Sciatic nerve (tissue), 2 donors: ENCODE measurements at regions not wholly inside any gene's neighbourhood (a gene's known extent, or its start where the extent isn't known, plus 50 kb on each side); places are given as distances from the start of the nearest gene placed in this dataset.
"Not testable (repeated sequence)": the region's sequence is repeated elsewhere in the genome, so short reads cannot be mapped to it uniquely, and the experiment has no call there.

ENCODE experiments used
- ATAC-seq: fragments of 200-7000 bp; cut with Tn5 transposase; one replicate; pipeline ENCODE4 v1.9.1; 2020; ENCODE audit warnings: mild to moderate bottlenecking, moderate library complexity
- DNase-seq: peaks from one replicate; pipeline ENCODE4 v3.0.0-alpha.2; 2020; ENCODE audit warnings: low spot score
- intact Hi-C: fragments of 100-400 bp; cut with DNase I; formaldehyde crosslinking; loops from one replicate; pipeline ENCODE4 v1.14.2; 2022
- donor health status: DM: no; HTN: no; CAD: no.
- donor health status: DM: no; HTN: no; CAD: no.

DNA sequence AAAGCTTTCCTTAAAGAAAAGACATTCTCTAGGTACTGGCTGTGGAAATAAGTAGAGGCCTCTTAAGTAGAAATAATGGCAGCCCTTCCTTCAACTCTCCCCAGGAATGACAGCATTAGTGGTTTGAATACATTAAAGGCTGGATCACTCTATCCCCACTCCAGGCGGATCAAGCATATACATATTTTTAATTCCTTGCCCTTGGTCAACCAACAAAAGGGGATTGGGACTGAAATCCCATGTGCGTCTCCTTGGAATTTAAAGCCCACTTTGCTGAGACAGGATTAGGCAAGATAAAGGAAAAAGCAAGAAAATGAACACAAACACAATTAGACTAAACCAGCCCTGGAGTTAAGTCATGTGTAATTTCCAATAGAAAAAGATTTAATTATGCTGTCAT is 391.3 kb downstream of the PPP1R2C start:
- DNase-seq: no peak
- ATAC-seq: no peak
- intact Hi-C loops: no loop called here

DNA sequence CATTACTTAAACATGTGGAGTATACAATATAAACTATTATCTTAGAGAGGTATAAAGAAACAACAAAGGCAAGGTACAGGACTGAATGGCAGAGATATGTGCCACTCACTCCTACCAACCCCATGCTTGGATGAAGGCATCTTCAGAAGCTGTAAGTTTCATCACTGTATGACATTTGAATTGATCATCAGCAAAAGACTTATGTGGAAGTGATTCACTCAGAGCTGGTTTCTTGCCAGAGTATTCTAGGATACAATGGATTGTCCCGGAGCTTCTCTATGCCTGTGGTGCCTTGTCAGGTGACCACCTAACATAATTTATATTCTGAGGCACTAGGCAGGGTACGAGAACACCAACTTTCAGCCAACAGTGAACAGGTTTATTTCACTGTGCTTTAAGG is 392.2 kb downstream of the PPP1R2C start:
- intact Hi-C loops: no loop called here
- ATAC-seq: no peak

DNA sequence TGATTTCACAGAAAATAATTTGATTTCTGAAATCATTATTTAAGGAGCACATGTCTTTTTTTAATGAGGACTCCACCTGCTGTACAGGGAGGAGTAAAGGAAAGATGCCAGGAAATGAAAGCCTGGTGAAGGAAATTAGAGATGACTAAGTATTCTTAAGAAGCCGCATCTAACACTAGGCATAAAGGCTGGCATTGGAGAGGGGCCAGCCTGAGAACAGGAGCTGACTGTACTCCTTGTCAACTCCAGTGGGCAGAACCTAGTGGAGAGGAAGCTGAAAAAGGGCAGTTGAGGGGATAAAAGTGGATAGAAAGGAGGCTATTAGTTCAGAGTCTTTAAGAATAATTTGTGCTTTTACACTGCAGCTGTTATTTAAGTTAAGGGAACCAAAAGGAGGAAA is 393.0 kb downstream of the PPP1R2C start:
- intact Hi-C loops: no loop called here

More for the DNA sequence above, 392.2 kb downstream of the PPP1R2C start:
- no peak for DNase-seq

DNA sequence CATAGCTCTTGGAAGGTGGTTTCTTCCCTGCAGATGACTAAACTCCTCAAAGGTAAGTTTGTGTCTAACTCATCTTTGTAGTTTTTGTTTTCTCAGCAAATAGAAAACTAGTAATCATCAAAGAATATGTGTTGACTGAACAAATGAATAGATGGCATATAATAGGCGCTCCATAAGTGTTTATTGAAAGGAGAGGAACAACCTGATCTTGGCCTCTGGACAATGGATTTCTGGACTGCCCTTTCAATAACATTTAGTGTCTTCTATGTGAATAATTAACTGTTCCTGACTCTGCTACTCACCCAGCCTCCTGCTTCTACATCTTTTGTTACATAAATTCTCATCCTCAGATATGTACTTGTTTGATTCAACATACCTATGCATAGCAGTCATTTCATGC is 399.1 kb downstream of the PPP1R2C start:
- ATAC-seq: no peak
- intact Hi-C loops: no loop called here
- no peak for DNase-seq

More for the DNA sequence above, 393.0 kb downstream of the PPP1R2C start:
- no peak for DNase-seq
- ATAC-seq: no peak

DNA sequence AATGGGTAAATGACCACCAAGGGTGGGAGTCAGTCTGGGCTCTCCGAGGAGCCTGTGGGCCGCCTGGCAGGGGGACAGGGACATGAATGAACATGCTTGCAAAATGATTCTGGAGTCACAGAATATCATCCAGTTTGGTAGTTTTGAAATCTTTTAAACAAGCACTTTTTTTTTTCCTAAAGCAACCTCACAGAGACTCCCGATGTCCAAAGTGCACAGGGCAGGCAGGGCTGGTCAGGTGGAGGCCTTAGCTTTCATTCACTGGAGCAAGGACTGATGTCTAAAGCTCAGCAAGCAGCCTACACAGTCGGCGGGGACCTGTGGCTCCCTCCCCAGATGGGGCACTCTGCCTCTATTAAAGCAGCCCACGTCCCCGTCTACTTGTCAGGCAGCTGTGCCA is 402.9 kb downstream of the PPP1R2C start:
- DNase-seq (no peak), ATAC-seq (no peak)
- intact Hi-C loops: no loop called here

DNA sequence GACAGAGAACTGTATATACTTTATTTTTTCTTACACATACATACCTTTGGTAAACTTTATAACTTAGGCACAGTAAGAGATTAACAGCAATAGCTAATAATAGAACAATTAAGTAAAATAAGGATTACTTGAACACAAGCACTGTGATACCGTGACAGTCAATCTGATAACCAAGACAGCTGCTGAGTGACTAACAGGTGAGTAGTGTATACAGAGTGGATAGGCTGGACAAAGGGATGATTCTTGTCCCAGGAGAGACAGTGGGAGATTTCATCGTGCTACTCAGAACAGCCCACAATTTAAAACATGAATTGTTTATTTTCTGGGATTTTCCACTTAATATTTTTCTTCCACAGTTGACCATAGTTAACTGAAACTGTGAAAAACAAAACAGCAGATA is 411.8 kb downstream of the PPP1R2C start:
- DNase-seq (no peak), ATAC-seq (no peak)
- intact Hi-C loops: no loop called here

DNA sequence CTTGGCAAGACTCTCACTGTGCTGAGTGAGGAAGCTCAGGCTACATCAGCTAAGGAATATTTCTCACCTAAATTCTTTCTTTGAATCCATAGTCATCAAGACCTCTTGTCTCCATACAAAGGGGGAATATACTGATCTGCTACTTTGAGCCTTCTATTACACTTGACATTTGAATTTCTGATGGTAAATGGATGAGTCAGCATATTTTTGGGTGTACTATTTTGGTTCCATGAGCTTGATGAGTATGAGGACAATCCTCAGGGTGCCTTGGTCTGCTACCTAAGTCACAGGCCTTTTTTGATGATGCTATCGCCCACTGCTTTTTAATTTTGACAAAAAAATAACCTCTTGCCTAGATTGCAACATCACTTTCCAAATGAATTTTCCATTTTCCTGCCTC is 415.7 kb downstream of the PPP1R2C start:
- intact Hi-C loops: no loop called here
- ATAC-seq (no peak), DNase-seq (no peak)

DNA sequence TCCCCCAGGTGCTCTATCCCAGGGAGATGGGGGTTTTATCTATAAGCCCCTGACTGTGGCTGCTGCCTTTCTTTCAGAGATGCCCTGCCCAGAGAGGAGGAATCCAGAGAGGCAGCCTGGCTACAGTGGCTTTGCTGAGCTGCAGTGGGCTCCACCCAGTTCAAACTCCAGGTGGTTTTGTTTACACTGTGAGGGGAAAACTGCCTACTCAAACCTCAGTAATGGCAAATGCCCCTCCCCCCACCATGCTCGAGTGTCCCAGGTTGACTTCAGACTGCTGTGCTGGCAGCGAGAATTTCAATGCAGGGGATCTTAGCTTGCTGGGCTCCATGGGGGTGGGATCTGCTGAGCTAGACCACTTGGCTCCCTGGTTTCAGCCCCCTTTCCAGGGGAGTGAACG is 419.6 kb upstream of the CASK start:
- ATAC-seq, DNase-seq, intact Hi-C loops: not testable (repeated sequence)
